ENCODE measurements at regions not wholly inside any gene's neighbourhood (a gene's known extent, or its start where the extent isn't known, plus 50 kb on each side); places are given as distances from the start of the nearest gene placed in this dataset.

GRCh38 chr7:46024263-46024916, 103.3 kb upstream of the IGFBP3 start:
- no peak for DNase-seq

- no peak for DNase-seq
Measured at GRCh38 chr7:46022397-46022796, 101.3 kb upstream of the IGFBP3 start.

- no peak for DNase-seq
Measured at GRCh38 chr7:46015107-46015868, 94.2 kb upstream of the IGFBP3 start.

- no peak for DNase-seq
Measured at GRCh38 chr7:46011501-46011900, 90.4 kb upstream of the IGFBP3 start.

GRCh38 chr7:46011059-46011458, 90.0 kb upstream of the IGFBP3 start:
- DNase-seq, result no peak

GRCh38 chr7:46009211-46009610, 88.1 kb upstream of the IGFBP3 start:
- DNase-seq, result no peak

- DNase-seq, result no peak
Measured at GRCh38 chr7:46007990-46008643, 87.0 kb upstream of the IGFBP3 start.

GRCh38 chr7:46007194-46007593, 86.1 kb upstream of the IGFBP3 start:
- DNase-seq, result no peak

GRCh38 chr7:46006723-46007122, 85.7 kb upstream of the IGFBP3 start:
- DNase-seq, result no peak

GRCh38 chr7:46006212-46006611, 85.1 kb upstream of the IGFBP3 start:
- DNase-seq, result no peak

- no peak for DNase-seq
Measured at GRCh38 chr7:46004965-46005364, 83.9 kb upstream of the IGFBP3 start.

- no peak for DNase-seq
Measured at GRCh38 chr7:46003896-46004875, 83.1 kb upstream of the IGFBP3 start.

- DNase-seq, result no peak
Measured at GRCh38 chr7:46003161-46003560, 82.1 kb upstream of the IGFBP3 start.

- DNase-seq, result no peak
Measured at GRCh38 chr7:46000513-46000912, 79.4 kb upstream of the IGFBP3 start.

- no peak for DNase-seq
Measured at GRCh38 chr7:45999541-45999940, 78.5 kb upstream of the IGFBP3 start.

- no peak for DNase-seq
Measured at GRCh38 chr7:45998506-45998905, 77.4 kb upstream of the IGFBP3 start.

GRCh38 chr7:45993621-45994020, 72.5 kb upstream of the IGFBP3 start:
- no peak for DNase-seq

- no peak for DNase-seq
Measured at GRCh38 chr7:45992826-45993225, 71.8 kb upstream of the IGFBP3 start.

- no peak for DNase-seq
Measured at GRCh38 chr7:45990276-45990675, 69.2 kb upstream of the IGFBP3 start.

GRCh38 chr7:45988405-45989057, 67.5 kb upstream of the IGFBP3 start:
- no peak for DNase-seq

- no peak for DNase-seq
Measured at GRCh38 chr7:45987521-45988290, 66.6 kb upstream of the IGFBP3 start.

Data from activated naive CD4-positive, alpha-beta T cell treated with anti-CD3 and anti-CD28 coated beads, Interleukin-2, amount 50 U/mL, for 16 hours (primary cell).